ENCODE measurements at regions not wholly inside any gene's neighbourhood (a gene's known extent, or its start where the extent isn't known, plus 50 kb on each side); places are given as distances from the start of the nearest gene placed in this dataset.
A peak's percentile ranks its signal among the peaks of the same experiment; 100 is the strongest.

DNA sequence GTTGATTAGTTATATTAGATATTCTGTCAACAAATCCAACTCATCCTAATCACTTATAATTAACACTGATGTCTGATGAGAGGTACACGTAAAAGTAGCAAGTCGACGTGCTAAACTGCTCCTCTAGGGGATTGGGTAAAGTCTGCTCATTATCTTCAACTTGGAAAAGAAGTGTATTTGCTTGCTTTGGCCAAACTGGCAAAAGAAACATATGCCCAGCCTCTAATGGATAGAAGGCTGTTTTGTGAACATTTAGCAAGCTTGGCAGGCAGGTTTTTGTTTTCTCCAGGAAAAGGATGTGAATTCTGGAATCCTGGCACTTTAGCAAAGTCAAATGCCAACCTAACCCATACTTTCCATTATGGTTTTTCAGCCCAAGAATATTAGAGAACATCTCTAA lies 264.8 kb downstream of the TBL1XR1 start:
- no peak for DNase-seq (ENCODE audit: low spot score)

DNA sequence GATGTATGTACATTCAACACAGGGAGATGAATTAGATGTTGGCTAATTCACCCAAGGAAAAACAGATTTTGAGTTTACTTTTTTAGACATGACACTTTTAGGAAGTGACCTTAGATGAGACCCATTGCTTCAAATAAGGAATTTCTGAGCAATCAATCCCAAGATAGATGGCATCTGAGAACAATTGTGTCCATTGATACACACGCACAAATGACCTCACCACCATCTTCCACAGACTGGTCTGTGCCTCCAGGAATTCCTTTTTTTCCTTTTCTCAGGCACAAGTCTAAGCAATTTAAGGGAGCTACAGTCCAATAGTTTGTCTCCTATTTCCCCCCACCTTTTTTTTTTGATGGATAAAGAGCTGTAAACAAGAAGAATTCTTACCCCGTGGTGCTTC lies 265.3 kb downstream of the TBL1XR1 start:
- no peak for DNase-seq (ENCODE audit: low spot score)

GRCh38 chr3:176930942-176931341 lies 266.3 kb downstream of the TBL1XR1 start:
- DNase-seq (ENCODE audit: low spot score) = no peak

- no peak for DNase-seq (ENCODE audit: low spot score)
These were observed 268.7 kb downstream of the TBL1XR1 start for GRCh38 chr3:176928582-176928931.

DNA sequence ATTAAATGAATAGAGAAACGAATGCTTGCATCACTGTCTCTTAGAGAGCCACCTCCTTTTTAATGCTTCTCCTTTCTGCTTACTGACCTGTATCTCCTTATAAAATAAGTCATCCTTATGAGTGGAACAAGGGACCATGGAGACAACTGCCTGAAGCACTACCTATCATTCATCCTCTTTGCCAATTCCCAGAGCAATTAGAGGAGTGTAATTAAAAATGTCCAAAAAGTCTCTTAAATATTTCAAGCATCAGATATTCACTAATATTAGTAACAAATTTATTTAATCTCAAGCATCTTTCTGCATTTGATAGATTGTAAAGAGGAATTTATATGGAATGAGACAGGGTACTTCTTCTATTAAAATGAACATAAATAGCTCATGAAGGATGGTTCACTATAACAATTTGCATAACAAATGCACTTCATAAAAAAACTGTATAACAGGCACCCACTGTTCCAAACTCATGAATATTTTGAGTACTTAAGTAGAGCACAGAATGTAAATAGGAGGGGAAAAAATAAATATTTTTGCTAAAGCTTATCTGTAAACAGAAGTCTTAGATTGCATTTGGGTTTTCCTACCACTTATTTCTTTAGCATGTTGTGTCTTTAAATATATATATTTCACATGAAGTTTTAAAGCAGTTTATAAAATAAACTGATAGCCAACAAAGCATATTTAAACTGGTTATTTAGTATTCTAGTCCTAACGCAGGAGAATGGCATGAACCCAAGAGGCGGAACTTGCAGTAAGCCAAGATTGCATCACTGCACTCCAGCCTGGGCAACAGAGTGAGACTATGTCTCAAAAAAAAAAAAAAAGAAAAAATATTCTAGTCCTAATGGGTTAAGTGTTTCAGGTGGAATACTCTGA lies 269.3 kb downstream of the TBL1XR1 start:
- no peak for DNase-seq (ENCODE audit: low spot score)

DNA sequence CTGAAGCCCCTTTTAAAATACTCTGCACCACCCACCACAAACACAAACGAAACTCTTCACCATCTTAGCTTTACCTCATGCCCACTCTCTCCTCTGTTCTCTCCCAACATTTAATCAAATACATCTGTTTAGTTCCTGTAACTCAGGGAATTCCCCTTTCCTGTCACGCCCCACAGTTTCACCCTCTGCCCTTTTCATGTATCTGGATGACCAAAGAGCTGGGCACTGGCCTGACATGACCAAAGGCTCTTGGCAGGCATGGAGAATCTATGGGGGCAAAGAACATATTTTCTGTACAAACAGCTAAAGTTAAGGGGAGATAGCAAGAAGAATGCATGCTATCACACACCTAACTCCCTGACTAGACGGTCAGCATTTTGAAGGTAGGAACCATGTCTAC lies 270.0 kb downstream of the TBL1XR1 start:
- no peak for DNase-seq (ENCODE audit: low spot score)

DNA sequence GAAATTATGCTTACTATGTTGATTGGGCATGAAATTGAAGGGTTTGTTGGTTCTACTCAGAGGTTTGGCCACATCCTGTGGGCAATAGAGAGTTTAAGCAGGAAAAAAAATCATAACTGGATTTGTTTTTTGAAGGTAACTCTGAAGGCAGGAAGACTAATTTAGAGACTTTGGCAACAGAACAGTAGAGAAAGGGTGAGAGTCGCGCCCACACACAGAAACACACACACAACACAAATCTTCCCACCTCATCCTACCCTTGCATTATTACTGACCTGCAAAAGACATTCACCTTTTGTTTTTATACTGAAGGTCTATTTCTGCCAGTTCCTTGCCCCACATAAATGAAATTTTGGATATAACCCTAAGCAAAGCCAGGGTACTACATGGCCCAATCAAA lies 270.6 kb downstream of the TBL1XR1 start:
- DNase-seq (ENCODE audit: low spot score) = no peak

GRCh38 chr3:176926034-176926433 lies 271.2 kb downstream of the TBL1XR1 start:
- no peak for DNase-seq (ENCODE audit: low spot score)

- DNase-seq (ENCODE audit: low spot score) = no peak
These were observed 276.5 kb downstream of the TBL1XR1 start for GRCh38 chr3:176920766-176921160.

GRCh38 chr3:176919836-176920765 lies 277.2 kb downstream of the TBL1XR1 start:
- DNase-seq (ENCODE audit: low spot score) = no peak

- no peak for DNase-seq (ENCODE audit: low spot score)
These were observed 280.5 kb downstream of the TBL1XR1 start for GRCh38 chr3:176916777-176917176.

- DNase-seq (ENCODE audit: low spot score) = no peak
These were observed 282.5 kb downstream of the TBL1XR1 start for GRCh38 chr3:176914764-176915163.

GRCh38 chr3:176911579-176911978 lies 285.7 kb downstream of the TBL1XR1 start:
- DNase-seq (ENCODE audit: low spot score) = no peak

- DNase-seq (ENCODE audit: low spot score) = no peak
These were observed 288.2 kb downstream of the TBL1XR1 start for GRCh38 chr3:176909044-176909443.

DNA sequence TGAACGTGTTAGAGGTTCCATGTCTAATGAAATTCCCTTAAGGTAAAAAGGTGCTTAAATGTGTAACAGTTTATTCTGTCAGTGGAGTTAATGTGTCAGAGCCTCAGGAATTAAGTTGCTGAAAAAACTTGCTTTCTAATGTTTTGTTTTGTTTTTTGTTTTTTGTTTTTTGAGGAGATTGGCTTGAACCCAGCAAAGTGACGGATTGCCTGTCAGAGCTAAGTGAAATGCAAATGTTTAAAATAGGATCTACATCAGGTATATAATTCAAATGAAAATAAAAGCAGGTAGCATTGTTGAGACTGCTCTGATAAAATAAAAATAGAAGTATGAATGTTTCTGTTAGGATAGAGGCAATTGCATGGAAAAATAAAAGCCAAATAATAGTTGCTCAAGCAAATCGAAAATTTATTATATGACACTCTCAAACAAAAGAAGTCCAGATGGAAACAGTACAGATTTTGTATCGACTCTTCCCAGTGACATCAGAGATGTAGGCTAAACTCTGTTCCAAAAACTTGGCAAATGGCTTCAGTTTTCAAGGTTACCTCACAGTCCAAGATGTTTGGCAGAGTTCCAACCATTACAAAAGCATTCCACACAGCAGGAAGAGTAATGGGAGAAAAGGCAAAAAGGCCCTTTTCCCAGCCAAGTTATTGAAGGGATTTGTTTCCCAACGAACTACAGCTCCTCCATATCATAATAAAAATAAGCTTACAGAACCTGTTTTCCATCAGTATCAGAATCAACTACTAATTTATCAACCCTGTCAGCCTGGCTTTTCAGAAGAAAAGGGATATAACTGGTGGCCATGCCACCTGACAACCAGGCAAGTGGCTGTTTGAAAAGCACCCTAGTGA lies 291.0 kb downstream of the TBL1XR1 start:
- no peak for DNase-seq (ENCODE audit: low spot score)

- DNase-seq (ENCODE audit: low spot score) = no peak
These were observed 292.0 kb downstream of the TBL1XR1 start for GRCh38 chr3:176905331-176905730.

GRCh38 chr3:176904506-176904905 lies 292.8 kb downstream of the TBL1XR1 start:
- DNase-seq (ENCODE audit: low spot score) = no peak

DNA sequence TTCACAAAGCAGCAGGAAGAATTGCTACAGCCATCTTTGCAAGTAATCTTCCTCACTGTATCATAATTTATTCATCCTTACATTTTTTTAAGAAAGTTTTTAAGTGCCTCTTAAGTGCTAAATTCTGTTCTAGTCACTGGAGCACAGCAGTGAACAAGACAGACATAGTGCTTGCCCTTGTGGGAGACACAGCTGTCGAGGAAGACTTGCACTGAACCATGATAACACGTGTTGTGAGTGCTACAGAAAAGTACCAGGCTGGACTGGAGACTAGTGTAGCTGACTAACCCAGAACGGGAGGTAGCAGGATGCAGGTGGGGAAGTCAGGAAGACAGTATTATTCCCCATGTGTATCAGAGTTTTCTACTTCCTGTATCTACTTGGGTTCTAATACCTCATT lies 300.6 kb downstream of the TBL1XR1 start:
- no peak for DNase-seq (ENCODE audit: low spot score)

- no peak for DNase-seq (ENCODE audit: low spot score)
These were observed 301.1 kb downstream of the TBL1XR1 start for GRCh38 chr3:176896165-176896564.

GRCh38 chr3:176879710-176880109 lies 317.6 kb downstream of the TBL1XR1 start:
- DNase-seq (ENCODE audit: low spot score) = no peak

DNA sequence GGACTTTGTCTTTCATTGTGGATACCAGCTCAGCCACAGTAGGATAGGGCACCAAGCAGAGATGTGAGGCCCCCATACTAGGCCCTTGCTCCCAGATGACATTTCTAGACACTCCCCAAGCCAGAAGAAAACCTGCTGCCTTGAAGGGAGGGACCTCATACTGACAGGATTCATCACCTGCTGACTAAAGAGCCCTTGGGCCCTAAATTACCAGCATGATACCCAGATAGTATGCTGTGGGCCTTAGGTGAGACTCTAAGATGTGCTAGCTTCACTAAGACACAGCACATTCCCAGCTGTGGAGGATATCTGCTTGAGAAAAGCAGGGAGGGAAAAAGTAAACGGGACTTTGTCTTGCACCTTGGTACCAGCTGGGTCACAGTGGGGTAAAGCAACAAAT lies 324.0 kb downstream of the TBL1XR1 start:
- no peak for DNase-seq (ENCODE audit: low spot score)

- DNase-seq (ENCODE audit: low spot score) = peak; percentile 51
These were observed 324.5 kb downstream of the TBL1XR1 start for GRCh38 chr3:176872771-176873209.
